CD4-positive, CD25-positive, alpha-beta regulatory T cell (primary cell): ENCODE measurements at regions not wholly inside any gene's neighbourhood (a gene's known extent, or its start where the extent isn't known, plus 50 kb on each side); places are given as distances from the start of the nearest gene placed in this dataset.
"Not testable (repeated sequence)": the region's sequence is repeated elsewhere in the genome, so short reads cannot be mapped to it uniquely, and the experiment has no call there.

Source experiments
- ATAC-seq, 2 donors: fragments of 150-1000 bp; cut with Tn5 transposase; one replicate each; pipeline ENCODE4 v1.10.0; 2021; ENCODE audit warnings: low read depth in 2 of 2, moderate number of reproducible peaks in 2 of 2, moderate library complexity in 1 of 2
- DNase-seq, 3 donors: peaks; one replicate each; pipeline versions ENCODE4 v3.0.0 to v3.0.0-alpha.2; 2012 to 2022; ENCODE audit warnings: mixed read lengths in 1 of 3
- H3K27ac ChIP-seq: one replicate; pipeline ENCODE4 v1.7.0; 2013; ENCODE audit warnings: mild to moderate bottlenecking, low read length; ENCODE audit not compliant: insufficient read depth, poor library complexity, severe bottlenecking
- H3K27me3 ChIP-seq: one replicate; pipeline ENCODE4 v1.7.0; 2013; ENCODE audit warnings: low read length; ENCODE audit not compliant: control insufficient read depth, insufficient read depth
- H3K36me3 ChIP-seq: one replicate; pipeline ENCODE4 v1.7.0; 2013; ENCODE audit warnings: mild to moderate bottlenecking, low read length, moderate library complexity; ENCODE audit not compliant: control insufficient read depth, insufficient read depth
- H3K4me1 ChIP-seq: 2 replicates; pipeline ENCODE4 v1.7.0; 2013; ENCODE audit warnings: mild to moderate bottlenecking, low read length; ENCODE audit not compliant: insufficient read depth, control insufficient read depth, poor library complexity, severe bottlenecking
- H3K4me3 ChIP-seq: one replicate; pipeline ENCODE4 v1.7.0; 2013; ENCODE audit warnings: low read depth, mild to moderate bottlenecking, low read length, moderate library complexity
- H3K9me3 ChIP-seq, 2 experiments: 1 replicate in 1 of 2; 2 replicates in 1 of 2; pipeline ENCODE4 v1.7.0; 2013; ENCODE audit warnings: low read length in 2 of 2, mild to moderate bottlenecking in 1 of 2, moderate library complexity in 1 of 2; ENCODE audit not compliant: control insufficient read depth in 2 of 2
- H3K27ac Mint-ChIP-seq, 3 donors: one replicate each; pipeline ENCODE4 v1.8.0; 2020 to 2022; ENCODE audit warnings: mild to moderate bottlenecking in 3 of 3, mixed read lengths in 3 of 3, moderate library complexity in 2 of 3
- H3K27me3 Mint-ChIP-seq: one replicate; pipeline ENCODE4 v1.8.0; 2022; ENCODE audit warnings: mild to moderate bottlenecking, mixed read lengths
- H3K36me3 Mint-ChIP-seq: one replicate; pipeline ENCODE4 v1.8.0; 2020; ENCODE audit warnings: mixed read lengths
- H3K4me1 Mint-ChIP-seq, 4 donors: one replicate each; pipeline ENCODE4 v1.8.0; 2020 to 2022; ENCODE audit warnings: mixed read lengths in 4 of 4, mild to moderate bottlenecking in 1 of 4
- H3K4me3 Mint-ChIP-seq, 4 donors: one replicate each; pipeline ENCODE4 v1.8.0; 2020 to 2022; ENCODE audit warnings: mild to moderate bottlenecking in 4 of 4, mixed read lengths in 4 of 4, moderate library complexity in 3 of 4
- H3K9me3 Mint-ChIP-seq, 7 donors: one replicate each; pipeline ENCODE4 v1.8.0; 2020 to 2022; ENCODE audit warnings: mixed read lengths in 7 of 7, mild to moderate bottlenecking in 3 of 7, moderate library complexity in 2 of 7

DNA sequence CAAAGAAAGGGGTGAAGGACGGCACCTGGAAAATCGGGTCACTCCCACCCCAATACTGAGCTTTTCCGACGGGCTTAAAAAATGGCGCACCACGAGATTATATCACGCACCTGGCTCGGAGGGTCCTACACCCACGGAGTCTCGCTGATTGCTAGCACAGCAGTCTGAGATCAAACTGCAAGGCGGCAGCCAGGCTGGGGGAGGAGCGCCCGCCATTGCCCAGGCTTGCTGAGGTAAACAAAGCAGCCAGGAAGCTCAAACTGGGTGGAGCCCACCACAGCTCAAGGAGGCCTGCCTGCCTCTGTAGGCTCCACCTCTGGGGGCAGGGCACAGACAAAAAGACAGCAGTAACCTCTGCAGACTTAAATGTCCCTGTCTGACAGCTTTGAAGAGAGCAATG lies 264.7 kb downstream of the BCHE start:
- H3K27ac Mint-ChIP-seq, result not testable (repeated sequence)

DNA sequence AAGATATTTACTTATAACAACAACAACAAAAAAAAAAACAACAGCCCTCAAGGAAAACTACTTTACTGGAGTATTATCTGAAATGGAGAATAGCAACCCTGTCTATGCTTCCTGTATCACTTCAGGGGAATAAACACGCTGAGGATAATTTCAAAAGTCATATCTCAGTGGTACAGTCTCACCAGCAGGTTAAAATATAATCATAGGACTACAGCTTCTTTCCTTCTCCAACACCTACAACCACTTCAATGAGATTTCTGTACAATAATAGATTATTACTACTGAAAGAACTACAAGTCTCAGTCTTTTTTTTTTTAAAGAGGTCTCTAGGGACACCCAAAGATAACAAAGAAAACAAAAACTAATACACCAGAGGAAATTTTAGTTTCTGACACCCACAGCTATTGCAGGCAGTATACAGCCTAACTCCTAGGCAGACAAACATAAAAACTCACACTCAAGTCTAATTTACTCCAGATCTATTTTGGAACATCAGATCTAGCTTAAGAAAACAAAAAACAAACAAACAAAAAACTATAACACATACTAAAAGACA lies 268.2 kb downstream of the BCHE start:
- Histone ChIP-seq H3K4me1 (no peaks in the 10 kb centered on the region), H3K27ac (no peak overlapping the region), H3K36me3 (no peaks in the 10 kb centered on the region), H3K4me3 (no peak overlapping the region), H3K9me3 (no peaks in the 10 kb centered on the region), H3K27me3 (no peaks in the 10 kb centered on the region)
- no peak overlapping the region for H3K27ac Mint-ChIP-seq
- H3K36me3 Mint-ChIP-seq, result no peaks in the 10 kb centered on the region
- H3K4me3 Mint-ChIP-seq, result no peak overlapping the region
- H3K4me1 Mint-ChIP-seq, result no peaks in the 10 kb centered on the region
- peaks cover 0 to 11% (median 4%) of the 10 kb centered on the region in 7 donors for H3K9me3 Mint-ChIP-seq
- no peaks in the 10 kb centered on the region for H3K27me3 Mint-ChIP-seq
- ATAC-seq (no peak), DNase-seq (no peak)

More for the DNA sequence above, 264.7 kb downstream of the BCHE start:
- not testable (repeated sequence) for H3K4me3 Mint-ChIP-seq, H3K36me3 Mint-ChIP-seq, H3K4me3 ChIP-seq, H3K36me3 ChIP-seq, H3K27me3 Mint-ChIP-seq, H3K27me3 ChIP-seq, ATAC-seq, H3K27ac ChIP-seq, DNase-seq, H3K4me1 Mint-ChIP-seq, H3K9me3 ChIP-seq, H3K4me1 ChIP-seq
- H3K9me3 Mint-ChIP-seq, result peaks cover 0 to 12% (median 4%) of the 10 kb centered on the region in 7 donors

DNA sequence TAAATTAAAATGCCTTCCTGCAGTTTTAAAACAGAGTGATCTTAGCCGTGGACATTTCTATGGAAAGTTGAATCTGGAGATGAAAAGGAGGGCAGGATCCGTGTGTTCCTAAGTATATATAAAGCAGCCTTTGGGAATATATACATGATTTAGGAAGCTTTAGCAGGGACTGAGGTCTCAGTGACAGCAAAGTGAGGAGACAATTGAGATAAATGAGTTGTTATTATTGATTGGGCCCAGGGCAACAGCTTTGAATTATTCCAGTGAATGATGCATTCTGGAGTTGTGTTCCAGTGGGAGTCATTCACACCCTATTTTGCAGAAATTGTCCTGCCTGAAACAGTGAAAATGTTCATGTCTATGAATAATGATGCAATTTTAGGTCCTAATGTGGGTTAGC lies 281.4 kb downstream of the BCHE start:
- Mint-ChIP-seq H3K4me3 (no peak overlapping the region), H3K9me3 (peaks cover 0 to 18% (median 9%) of the 10 kb centered on the region in 7 donors), H3K27me3 (no peaks in the 10 kb centered on the region), H3K4me1 (no peaks in the 10 kb centered on the region), H3K27ac (no peak overlapping the region), H3K36me3 (no peaks in the 10 kb centered on the region)
- no peak for DNase-seq
- peaks cover 3 to 4% of the 10 kb centered on the region in 2 experiments for H3K9me3 ChIP-seq
- H3K27ac ChIP-seq, result no peak overlapping the region
- no peaks in the 10 kb centered on the region for H3K27me3 ChIP-seq
- no peaks in the 10 kb centered on the region for H3K36me3 ChIP-seq
- H3K4me1 ChIP-seq, result no peaks in the 10 kb centered on the region
- no peak overlapping the region for H3K4me3 ChIP-seq
- ATAC-seq, result no peak

DNA sequence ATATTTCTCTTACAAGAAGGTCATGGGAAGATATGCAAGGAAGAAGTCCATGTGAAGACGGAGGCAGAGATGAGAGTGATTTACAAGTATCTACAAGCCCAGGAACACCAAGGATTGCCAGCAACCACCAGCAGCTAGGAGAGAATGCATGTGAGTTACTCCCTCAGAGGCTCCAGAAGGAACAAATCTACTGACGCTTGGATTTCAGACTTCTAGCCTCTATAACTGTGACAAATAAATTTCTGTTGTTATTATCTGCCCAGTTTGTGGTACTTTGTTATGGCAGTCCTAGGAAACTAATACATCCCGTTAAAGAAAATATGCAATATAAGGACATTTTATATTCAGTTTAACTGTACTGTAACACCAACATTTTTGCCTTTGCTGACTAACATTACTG lies 283.9 kb downstream of the BCHE start:
- Mint-ChIP-seq H3K4me1 (no peaks in the 10 kb centered on the region), H3K27ac (no peak overlapping the region), H3K36me3 (no peaks in the 10 kb centered on the region), H3K4me3 (no peak overlapping the region), H3K9me3 (peaks cover 0 to 16% (median 9%) of the 10 kb centered on the region in 7 donors), H3K27me3 (no peaks in the 10 kb centered on the region)
- Histone ChIP-seq H3K4me3 (no peak overlapping the region), H3K36me3 (no peaks in the 10 kb centered on the region), H3K4me1 (no peaks in the 10 kb centered on the region), H3K9me3 (peaks cover 3 to 4% of the 10 kb centered on the region in 2 experiments), H3K27me3 (no peaks in the 10 kb centered on the region), H3K27ac (no peak overlapping the region)
- DNase-seq (no peak), ATAC-seq (no peak)

DNA sequence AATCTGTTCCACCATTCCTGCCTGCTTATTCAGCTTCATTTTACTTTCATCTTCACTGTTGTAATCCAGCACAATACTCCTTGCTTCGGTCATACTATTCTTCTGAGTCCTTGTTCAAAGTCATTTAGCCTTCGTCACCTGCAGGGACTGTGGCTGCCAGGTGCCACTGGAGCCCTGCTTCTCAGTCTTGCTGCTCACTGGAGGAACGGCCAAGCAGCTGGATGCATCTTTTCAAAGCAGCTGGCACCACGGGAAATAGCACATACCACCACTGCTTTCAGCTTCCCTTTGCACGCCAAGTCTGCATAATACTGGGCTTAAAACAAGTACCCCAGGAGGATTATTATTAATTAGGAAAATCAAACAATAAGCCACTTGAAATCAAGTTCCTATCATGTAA lies 287.6 kb downstream of the BCHE start:
- Histone ChIP-seq H3K36me3 (no peaks in the 10 kb centered on the region), H3K4me3 (no peak overlapping the region), H3K9me3 (peaks cover 3 to 4% of the 10 kb centered on the region in 2 experiments), H3K27me3 (no peaks in the 10 kb centered on the region), H3K4me1 (no peaks in the 10 kb centered on the region), H3K27ac (no peak overlapping the region)
- ATAC-seq (no peak), DNase-seq (no peak)
- H3K9me3 Mint-ChIP-seq, result peaks cover 0 to 11% (median 6%) of the 10 kb centered on the region in 7 donors
- no peaks in the 10 kb centered on the region for H3K4me1 Mint-ChIP-seq
- no peaks in the 10 kb centered on the region for H3K36me3 Mint-ChIP-seq
- H3K27me3 Mint-ChIP-seq, result no peaks in the 10 kb centered on the region
- H3K27ac Mint-ChIP-seq, result no peak overlapping the region
- no peak overlapping the region for H3K4me3 Mint-ChIP-seq

DNA sequence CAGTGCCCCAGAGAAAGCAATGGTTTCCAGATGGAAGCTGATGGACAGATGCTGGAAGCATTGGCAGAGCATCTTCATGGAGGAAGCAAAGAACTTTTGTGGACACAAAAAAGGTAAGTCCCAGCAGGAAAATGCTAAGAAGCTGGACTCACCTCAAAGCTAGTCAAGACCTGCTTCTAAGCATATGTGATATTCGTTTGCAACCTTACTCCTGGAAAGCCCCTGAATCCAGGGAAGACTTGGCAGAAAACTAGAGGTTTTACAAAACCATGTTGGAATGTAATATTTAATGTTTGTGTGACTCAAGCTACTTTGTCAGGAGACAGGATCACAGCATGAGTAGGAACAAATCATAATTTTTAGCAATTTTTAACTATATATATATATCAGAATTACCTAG lies 288.2 kb downstream of the BCHE start:
- no peak for DNase-seq
- no peaks in the 10 kb centered on the region for H3K4me1 ChIP-seq
- peaks cover 0 to 4% of the 10 kb centered on the region in 2 experiments for H3K9me3 ChIP-seq
- no peak overlapping the region for H3K27ac ChIP-seq
- Mint-ChIP-seq H3K27ac (no peak overlapping the region), H3K9me3 (peaks cover 2 to 11% (median 5%) of the 10 kb centered on the region in 7 donors), H3K36me3 (no peaks in the 10 kb centered on the region), H3K4me1 (no peaks in the 10 kb centered on the region), H3K27me3 (no peaks in the 10 kb centered on the region), H3K4me3 (no peak overlapping the region)
- H3K4me3 ChIP-seq, result no peak overlapping the region
- H3K27me3 ChIP-seq, result no peaks in the 10 kb centered on the region
- ATAC-seq, result no peak
- H3K36me3 ChIP-seq, result no peaks in the 10 kb centered on the region

DNA sequence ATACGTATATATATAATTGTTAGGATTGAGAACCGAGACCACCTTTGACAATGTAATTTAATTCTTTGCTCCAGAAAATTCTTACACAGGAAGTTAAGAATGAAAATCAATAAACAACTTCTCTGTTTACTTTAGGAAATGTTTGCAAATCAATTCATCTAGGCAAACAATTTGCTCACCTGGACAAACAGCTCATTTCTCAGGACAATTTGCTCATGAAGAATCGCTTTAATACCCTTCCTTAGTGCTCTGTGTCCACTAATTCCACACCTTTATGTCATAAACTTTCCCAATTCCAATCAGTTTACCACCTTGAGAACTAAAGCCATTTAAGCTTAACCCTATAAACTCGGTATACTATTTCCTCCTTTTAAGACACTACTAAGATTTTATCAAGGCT lies 292.2 kb downstream of the BCHE start:
- Mint-ChIP-seq H3K36me3 (no peaks in the 10 kb centered on the region), H3K4me1 (no peaks in the 10 kb centered on the region), H3K27me3 (no peaks in the 10 kb centered on the region), H3K9me3 (peaks cover 0 to 13% (median 6%) of the 10 kb centered on the region in 7 donors), H3K27ac (no peak overlapping the region), H3K4me3 (no peak overlapping the region)
- no peaks in the 10 kb centered on the region for H3K4me1 ChIP-seq
- H3K36me3 ChIP-seq, result no peaks in the 10 kb centered on the region
- H3K4me3 ChIP-seq, result no peak overlapping the region
- no peaks in the 10 kb centered on the region for H3K27me3 ChIP-seq
- no peak for ATAC-seq
- no peak overlapping the region for H3K27ac ChIP-seq
- no peak for DNase-seq
- no peaks in the 10 kb centered on the region for H3K9me3 ChIP-seq

DNA sequence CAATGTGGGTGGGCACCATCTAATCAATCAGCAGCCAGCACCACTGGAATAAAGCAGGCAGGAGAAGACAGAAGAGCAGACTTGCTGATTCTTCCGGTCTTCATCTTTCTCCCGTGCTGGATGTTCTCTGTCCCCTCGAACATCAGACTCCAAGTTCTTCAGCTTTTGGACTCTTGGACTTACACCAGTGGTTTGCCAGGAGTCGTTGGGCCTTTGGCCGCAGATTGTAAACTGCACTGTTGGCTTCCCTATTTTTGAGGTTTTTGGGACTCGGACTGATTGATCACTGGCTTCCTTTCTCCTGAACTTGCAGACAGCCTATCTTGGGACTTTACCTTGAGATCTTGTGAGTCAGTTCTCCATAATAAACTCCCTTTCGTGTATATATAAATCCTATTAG lies 292.8 kb downstream of the BCHE start:
- H3K27ac ChIP-seq, result no peak overlapping the region
- H3K4me1 Mint-ChIP-seq, result no peaks in the 10 kb centered on the region
- H3K27me3 ChIP-seq, result no peaks in the 10 kb centered on the region
- no peaks in the 10 kb centered on the region for H3K27me3 Mint-ChIP-seq
- no peaks in the 10 kb centered on the region for H3K9me3 ChIP-seq
- H3K36me3 ChIP-seq, result no peaks in the 10 kb centered on the region
- H3K36me3 Mint-ChIP-seq, result no peaks in the 10 kb centered on the region
- H3K4me1 ChIP-seq, result no peaks in the 10 kb centered on the region
- H3K27ac Mint-ChIP-seq, result no peak overlapping the region
- no peak overlapping the region for H3K4me3 ChIP-seq
- no peak overlapping the region for H3K4me3 Mint-ChIP-seq
- ATAC-seq (no peak), DNase-seq (no peak)
- H3K9me3 Mint-ChIP-seq, result peaks cover 0 to 16% (median 6%) of the 10 kb centered on the region in 7 donors
